GM12872 (cell line): ENCODE measurements at regions not wholly inside any gene's neighbourhood (a gene's known extent, or its start where the extent isn't known, plus 50 kb on each side); places are given as distances from the start of the nearest gene placed in this dataset.

Source experiments
- TF ChIP-seq, protein P1 (sequence below): IDR thresholded peaks from 3 replicates; pipeline ENCODE4 v1.5.1; 2011; ENCODE audit warnings: low read depth, mild to moderate bottlenecking, low read length, moderate library complexity; ENCODE audit not compliant: insufficient read depth

DNA sequence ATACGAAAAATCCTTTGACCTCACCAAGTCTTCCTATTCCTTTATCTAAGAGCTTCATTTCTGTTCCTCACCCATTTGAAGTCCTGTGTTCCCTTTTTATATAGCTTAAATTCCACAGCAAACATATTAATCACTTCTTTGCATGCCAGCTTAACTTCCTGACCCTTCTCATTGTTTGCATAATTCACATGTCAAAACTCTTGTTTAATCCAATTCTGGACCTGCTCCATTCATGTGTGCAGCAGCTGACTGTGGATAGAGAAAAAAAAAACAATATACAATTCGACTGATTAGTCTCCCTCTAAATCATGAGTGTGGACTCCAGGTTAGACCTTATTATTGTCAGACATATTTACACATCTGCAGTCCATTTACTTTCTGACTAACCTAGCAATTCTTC is 991.2 kb upstream of the TENM4 start:
- TF ChIP-seq, protein P1, sequence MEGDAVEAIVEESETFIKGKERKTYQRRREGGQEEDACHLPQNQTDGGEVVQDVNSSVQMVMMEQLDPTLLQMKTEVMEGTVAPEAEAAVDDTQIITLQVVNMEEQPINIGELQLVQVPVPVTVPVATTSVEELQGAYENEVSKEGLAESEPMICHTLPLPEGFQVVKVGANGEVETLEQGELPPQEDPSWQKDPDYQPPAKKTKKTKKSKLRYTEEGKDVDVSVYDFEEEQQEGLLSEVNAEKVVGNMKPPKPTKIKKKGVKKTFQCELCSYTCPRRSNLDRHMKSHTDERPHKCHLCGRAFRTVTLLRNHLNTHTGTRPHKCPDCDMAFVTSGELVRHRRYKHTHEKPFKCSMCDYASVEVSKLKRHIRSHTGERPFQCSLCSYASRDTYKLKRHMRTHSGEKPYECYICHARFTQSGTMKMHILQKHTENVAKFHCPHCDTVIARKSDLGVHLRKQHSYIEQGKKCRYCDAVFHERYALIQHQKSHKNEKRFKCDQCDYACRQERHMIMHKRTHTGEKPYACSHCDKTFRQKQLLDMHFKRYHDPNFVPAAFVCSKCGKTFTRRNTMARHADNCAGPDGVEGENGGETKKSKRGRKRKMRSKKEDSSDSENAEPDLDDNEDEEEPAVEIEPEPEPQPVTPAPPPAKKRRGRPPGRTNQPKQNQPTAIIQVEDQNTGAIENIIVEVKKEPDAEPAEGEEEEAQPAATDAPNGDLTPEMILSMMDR = no peak

DNA sequence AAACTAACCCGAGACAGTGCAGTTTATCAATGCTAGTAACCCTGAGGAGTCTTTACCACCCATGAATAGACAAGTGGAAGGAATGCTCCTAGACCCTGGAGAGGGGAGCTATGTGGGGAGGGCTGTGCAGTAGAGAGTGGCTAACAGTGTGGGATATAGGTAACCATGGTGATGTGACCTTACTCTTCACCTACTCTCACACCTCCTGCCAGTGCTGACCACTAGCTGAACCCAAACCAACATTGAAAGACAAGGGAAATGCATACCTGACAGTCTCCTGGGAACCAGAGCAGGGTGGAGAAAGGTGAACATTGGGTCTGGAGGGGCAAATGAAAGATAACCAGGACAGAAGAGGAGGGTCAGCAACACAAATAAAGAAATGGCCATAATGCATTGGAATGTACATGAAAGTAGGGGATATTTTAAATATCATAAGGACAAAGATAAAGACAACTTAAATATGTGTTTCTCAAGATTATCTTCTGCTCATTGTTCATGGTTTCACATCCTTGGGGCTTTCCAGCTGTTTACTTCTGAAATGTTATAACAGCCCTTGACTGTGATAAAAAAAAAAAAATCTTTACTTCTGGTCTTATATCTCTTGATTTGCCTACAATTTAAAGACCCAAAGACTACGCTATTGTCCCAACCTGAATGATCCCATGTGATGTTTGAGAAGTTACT is 983.3 kb upstream of the TENM4 start:
- TF ChIP-seq, protein P1 = no peak

DNA sequence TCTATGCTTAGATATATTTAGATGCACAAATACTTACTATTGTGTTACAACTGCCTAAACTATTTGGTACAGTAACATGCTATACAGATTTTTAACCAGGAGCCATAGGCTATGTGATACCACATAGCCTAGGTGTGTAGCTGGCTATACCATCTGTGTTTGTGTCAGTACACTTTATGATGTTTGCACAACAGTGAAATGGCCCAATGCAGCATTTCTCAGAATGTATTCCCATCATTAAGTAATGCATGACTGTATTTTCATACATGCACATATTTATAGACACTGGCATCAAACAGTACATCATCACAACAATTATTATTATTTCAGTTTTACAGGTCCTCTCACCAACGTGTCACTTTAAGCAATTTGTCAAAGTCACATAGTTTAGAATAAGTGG is 979.5 kb upstream of the TENM4 start:
- TF ChIP-seq, protein P1 = no peak

DNA sequence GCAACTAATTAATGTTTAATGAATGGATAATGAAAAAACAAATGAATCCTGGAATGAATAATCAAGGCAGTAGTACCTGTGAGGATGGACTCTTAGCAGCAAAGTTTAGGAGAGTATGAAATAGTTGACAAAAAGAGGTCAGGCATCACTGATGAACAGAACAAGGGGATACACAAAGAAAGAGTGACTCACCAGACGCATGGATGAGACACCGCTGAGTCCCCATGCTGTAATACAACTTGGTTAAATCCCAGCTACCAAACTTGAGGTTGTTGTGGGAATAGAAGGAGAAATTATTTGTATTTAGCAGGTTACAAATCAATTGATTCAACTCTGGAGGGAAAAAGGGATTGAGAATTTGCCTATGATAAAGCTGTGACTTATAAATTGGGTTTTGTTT is 976.9 kb upstream of the TENM4 start:
- TF ChIP-seq, protein P1 = no peak

DNA sequence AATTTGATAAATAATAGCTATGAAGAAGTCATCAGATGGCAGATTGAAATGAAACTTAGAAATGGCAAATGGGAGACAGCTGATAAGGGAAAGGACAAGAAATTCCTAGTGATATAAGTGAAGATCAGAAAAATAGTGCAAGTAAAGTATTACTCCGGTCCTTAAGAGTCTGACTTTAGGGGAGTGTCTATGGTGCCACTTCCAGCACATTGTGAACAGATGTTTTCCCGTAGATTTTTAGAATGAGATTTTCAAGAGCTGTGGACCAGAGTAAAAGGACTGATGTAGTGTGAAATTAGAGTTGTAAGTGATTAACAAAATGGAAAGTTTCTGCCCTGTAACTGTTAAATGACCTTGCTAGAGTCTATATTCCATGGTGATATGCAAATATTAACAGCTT is 974.8 kb upstream of the TENM4 start:
- TF ChIP-seq, protein P1 = no peak

DNA sequence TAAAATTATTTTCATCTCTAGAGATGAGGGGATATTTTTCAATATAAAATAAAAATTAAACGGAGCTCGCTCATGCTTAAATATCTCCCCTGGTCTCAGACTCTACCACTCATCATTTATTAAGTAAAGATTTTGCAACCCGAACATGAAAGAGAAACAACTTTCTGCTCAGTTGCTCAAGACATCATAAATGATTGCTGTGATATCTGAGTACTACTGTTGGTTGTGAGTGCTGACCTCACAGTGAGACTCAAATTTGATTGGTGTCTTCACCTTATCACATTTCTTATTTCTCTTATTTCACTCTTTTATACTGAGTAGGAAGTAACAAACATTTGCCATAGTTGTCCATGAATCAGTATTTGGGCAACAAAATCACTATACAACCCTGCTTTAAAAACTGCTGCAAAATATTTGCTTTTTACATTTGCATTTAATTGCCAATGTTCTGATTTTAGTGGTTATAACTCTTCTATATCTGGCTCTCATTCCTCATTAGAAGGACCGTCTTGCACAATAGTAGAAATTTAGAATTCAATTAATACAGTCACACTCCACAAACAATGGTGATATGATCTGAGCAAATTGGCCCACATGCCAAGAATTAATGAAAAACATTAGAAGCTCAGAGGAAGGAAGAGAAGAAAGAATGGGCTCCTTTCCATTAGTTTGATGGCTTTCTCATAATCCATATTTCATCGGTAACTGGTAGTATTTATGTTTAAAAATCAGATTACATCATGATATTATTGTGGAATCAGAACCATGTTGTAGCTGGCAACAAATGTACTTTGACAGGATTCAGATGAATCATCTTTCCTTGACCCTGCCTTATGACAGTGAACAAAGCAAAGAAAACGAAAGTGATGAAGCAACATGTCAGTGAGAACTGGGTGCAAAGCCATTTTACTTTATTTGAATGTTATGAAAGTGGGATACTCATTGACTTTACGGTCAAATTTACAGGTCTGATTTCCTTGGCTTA is 973.6 kb upstream of the TENM4 start:
- TF ChIP-seq, protein P1 = no peak

DNA sequence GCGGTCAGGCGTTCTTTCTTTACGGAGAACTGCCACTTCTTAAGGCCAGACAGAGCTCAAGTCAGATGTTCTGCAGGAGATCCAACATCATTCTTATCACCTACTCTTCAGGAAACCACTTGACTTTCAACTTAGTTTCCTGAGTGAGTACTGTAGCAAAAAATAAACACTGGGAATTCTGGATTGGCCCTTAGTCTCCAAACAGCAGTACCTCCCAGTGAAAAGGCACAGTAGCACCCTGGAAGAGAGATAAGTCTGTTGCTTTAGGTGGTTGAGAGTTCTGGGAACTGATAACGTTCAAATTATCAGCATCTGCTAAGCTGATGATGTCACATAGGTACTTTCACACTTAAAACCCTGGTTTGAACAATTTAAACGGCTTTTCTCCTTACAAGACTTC is 971.8 kb upstream of the TENM4 start:
- TF ChIP-seq, protein P1 = no peak
